Tibial artery (tissue), 4 donors: ENCODE measurements at regions not wholly inside any gene's neighbourhood (a gene's known extent, or its start where the extent isn't known, plus 50 kb on each side); places are given as distances from the start of the nearest gene placed in this dataset.

Experiments
- DNase-seq, 2 donors: peaks; one replicate each; pipeline ENCODE4 v3.0.0-alpha.2; 2019
- H3K27ac ChIP-seq, 2 donors: fragments of 200-600 bp; sonication (generic) in 1 of 2; 1 replicate in 1 of 2; 2 replicates in 1 of 2; pipeline ENCODE4 v1.5.1; 2018 to 2019; ENCODE audit warnings: mild to moderate bottlenecking in 1 of 2
- H3K27me3 ChIP-seq, 2 donors: fragments of 200-600 bp; sonication (generic) in 1 of 2; one replicate each; pipeline versions ENCODE4 v1.5.1 to v1.6.0; 2016 to 2019
- H3K36me3 ChIP-seq, 3 donors: fragments of 200-600 bp; sonication (generic) in 2 of 3; one replicate each; pipeline ENCODE4 v1.5.1; 2016 to 2019; ENCODE audit warnings: mild to moderate bottlenecking in 2 of 3
- H3K4me1 ChIP-seq, 4 donors: fragments of 200-600 bp; sonication (generic) in 2 of 4; 1 replicate in 3 of 4; 2 replicates in 1 of 4; pipeline ENCODE4 v1.5.1; 2016 to 2019
- H3K4me3 ChIP-seq, 2 donors: fragments of 200-600 bp; sonication (generic) in 1 of 2; 1 replicate in 1 of 2; 2 replicates in 1 of 2; pipeline ENCODE4 v1.5.1; 2018 to 2019; ENCODE audit warnings: mild to moderate bottlenecking in 2 of 2
- H3K9me3 ChIP-seq, 3 donors: fragments of 200-600 bp; sonication (generic) in 1 of 3; one replicate each; pipeline ENCODE4 v1.5.1; 2016 to 2019
- intact Hi-C: fragments of 100-400 bp; cut with DNase I; formaldehyde crosslinking; loops from one replicate; pipeline ENCODE4 v1.15.0; 2023; ENCODE audit warnings: low total_unique reads
- TF ChIP-seq, protein P1 (sequence below), 2 experiments: fragments of 200-600 bp in 1 of 2; fragments of 450-650 bp in 1 of 2; IDR thresholded peaks; one replicate each; pipeline ENCODE4 v1.5.1; 2017 to 2019; ENCODE audit warnings: antibody characterized with exemption in 2 of 2, mild to moderate bottlenecking in 1 of 2, moderate library complexity in 1 of 2

GRCh38 chr4:116413222-116413621, 672.2 kb downstream of the TRAM1L1 start:
- H3K9me3 ChIP-seq, result peaks cover 0 to 3% (median 0%) of the 10 kb centered on the region in 3 donors
- H3K4me1 ChIP-seq, result no peaks in the 10 kb centered on the region
- H3K36me3 ChIP-seq, result no peaks in the 10 kb centered on the region
- H3K27ac ChIP-seq, result no peak overlapping the region
- DNase-seq, result no peak
- TF ChIP-seq, protein P1, sequence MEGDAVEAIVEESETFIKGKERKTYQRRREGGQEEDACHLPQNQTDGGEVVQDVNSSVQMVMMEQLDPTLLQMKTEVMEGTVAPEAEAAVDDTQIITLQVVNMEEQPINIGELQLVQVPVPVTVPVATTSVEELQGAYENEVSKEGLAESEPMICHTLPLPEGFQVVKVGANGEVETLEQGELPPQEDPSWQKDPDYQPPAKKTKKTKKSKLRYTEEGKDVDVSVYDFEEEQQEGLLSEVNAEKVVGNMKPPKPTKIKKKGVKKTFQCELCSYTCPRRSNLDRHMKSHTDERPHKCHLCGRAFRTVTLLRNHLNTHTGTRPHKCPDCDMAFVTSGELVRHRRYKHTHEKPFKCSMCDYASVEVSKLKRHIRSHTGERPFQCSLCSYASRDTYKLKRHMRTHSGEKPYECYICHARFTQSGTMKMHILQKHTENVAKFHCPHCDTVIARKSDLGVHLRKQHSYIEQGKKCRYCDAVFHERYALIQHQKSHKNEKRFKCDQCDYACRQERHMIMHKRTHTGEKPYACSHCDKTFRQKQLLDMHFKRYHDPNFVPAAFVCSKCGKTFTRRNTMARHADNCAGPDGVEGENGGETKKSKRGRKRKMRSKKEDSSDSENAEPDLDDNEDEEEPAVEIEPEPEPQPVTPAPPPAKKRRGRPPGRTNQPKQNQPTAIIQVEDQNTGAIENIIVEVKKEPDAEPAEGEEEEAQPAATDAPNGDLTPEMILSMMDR (IDR thresholded peaks at IDR 0.05), result no peak
- H3K27me3 ChIP-seq, result no peaks in the 10 kb centered on the region
- no peak overlapping the region for H3K4me3 ChIP-seq
- intact Hi-C loops, result no loop called here

GRCh38 chr4:116401293-116401692, 684.1 kb downstream of the TRAM1L1 start:
- Histone ChIP-seq H3K27ac (no peak overlapping the region), H3K36me3 (no peaks in the 10 kb centered on the region), H3K4me1 (no peaks in the 10 kb centered on the region)

GRCh38 chr4:116400480-116400879, 684.9 kb downstream of the TRAM1L1 start:
- no peak for DNase-seq
- intact Hi-C loops, result no loop called here
- no peaks in the 10 kb centered on the region for H3K9me3 ChIP-seq

More at GRCh38 chr4:116401293-116401692, 684.1 kb downstream of the TRAM1L1 start:
- Histone ChIP-seq H3K4me3 (no peak overlapping the region), H3K9me3 (no peaks in the 10 kb centered on the region), H3K27me3 (no peaks in the 10 kb centered on the region)
- no peak for DNase-seq
- intact Hi-C loops, result no loop called here
- TF ChIP-seq, protein P1 (IDR thresholded peaks at IDR 0.05), result no peak

DNA sequence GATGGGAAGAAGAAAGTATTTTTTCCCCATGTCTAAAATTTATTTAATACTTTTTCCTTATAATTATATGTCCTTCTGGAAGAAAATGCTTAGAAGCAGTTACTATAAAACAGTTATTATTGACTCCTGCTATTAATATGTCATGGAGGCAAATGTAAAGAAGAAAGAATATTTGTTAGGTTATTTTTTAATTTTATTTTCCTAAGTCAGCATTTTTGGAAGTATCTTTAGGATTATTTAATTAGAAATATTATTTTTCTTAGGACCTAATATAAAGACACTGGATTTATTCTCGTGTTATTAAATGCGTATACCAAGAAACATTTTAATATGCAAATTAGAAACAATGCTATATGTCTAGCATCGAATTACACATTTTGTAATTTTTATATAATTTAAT, 687.7 kb downstream of the TRAM1L1 start:
- intact Hi-C loops, result no loop called here
- H3K4me1 ChIP-seq, result no peaks in the 10 kb centered on the region
- no peak for DNase-seq
- TF ChIP-seq, protein P1 (IDR thresholded peaks at IDR 0.05), result no peak
- H3K4me3 ChIP-seq, result no peak overlapping the region
- H3K27ac ChIP-seq, result no peak overlapping the region
- no peaks in the 10 kb centered on the region for H3K9me3 ChIP-seq
- H3K36me3 ChIP-seq, result no peaks in the 10 kb centered on the region
- no peaks in the 10 kb centered on the region for H3K27me3 ChIP-seq

More at GRCh38 chr4:116400480-116400879, 684.9 kb downstream of the TRAM1L1 start:
- Histone ChIP-seq H3K27me3 (no peaks in the 10 kb centered on the region), H3K4me1 (no peaks in the 10 kb centered on the region), H3K4me3 (no peak overlapping the region), H3K36me3 (no peaks in the 10 kb centered on the region), H3K27ac (no peak overlapping the region)
- TF ChIP-seq, protein P1 (IDR thresholded peaks at IDR 0.05), result no peak

GRCh38 chr4:116397291-116397690, 688.1 kb downstream of the TRAM1L1 start:
- H3K36me3 ChIP-seq, result no peaks in the 10 kb centered on the region
- intact Hi-C loops, result no loop called here

More at GRCh38 chr4:116397291-116397690, 688.1 kb downstream of the TRAM1L1 start:
- Histone ChIP-seq H3K4me1 (no peaks in the 10 kb centered on the region), H3K27ac (no peak overlapping the region), H3K9me3 (no peaks in the 10 kb centered on the region), H3K4me3 (no peak overlapping the region), H3K27me3 (no peaks in the 10 kb centered on the region)
- TF ChIP-seq, protein P1 (IDR thresholded peaks at IDR 0.05), result no peak
- no peak for DNase-seq
